ENCODE measurements at regions not wholly inside any gene's neighbourhood (a gene's known extent, or its start where the extent isn't known, plus 50 kb on each side); places are given as distances from the start of the nearest gene placed in this dataset.

DNA sequence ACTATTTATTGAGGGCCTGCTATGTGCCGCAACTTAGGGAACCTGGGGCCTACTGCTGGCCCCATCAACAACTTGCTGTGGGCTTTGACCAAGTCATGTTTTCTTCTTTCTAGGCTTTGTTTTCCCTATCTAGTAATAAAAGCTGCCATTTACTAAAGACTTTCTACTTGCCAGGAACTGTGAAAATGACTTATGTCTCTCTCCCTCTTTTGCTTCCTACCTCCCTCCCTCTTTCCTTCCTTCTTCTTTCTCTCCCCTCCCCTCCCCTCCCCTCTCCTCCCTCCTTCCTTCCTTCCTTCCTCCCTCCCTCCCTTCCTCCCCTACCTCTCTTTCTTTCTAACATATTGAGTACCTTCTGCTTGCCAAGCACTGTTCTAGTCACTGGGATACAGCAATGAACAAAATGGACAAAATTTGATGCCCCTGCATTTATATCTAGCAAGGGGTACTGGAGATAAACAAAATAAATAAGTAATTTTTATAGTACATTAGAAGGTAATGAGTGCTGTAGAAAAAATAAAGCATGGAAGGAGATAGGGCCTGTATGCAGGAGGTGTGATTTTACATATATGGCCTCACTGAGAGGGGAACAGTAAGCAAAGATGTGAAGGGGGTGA, 170.3 kb upstream of the USP24 start:
- no peaks in the 10 kb centered on the region for H3K9me3 ChIP-seq (replicated peaks in 1 of 2; ENCODE audit: control insufficient read depth in 2 of 2, insufficient read depth in 1 of 2, low read depth in 1 of 2, low read length in 2 of 2)
- no peak overlapping the region for H2BK120ac ChIP-seq (ENCODE audit: low read depth, low read length)
- H3K4me1 ChIP-seq (ENCODE audit: control insufficient read depth in 2 of 2, insufficient read depth in 1 of 2, low read depth in 1 of 2, low read length in 2 of 2) = no peaks in the 10 kb centered on the region
- H3K9ac ChIP-seq (ENCODE audit: low read depth, low read length, poor library complexity) = no peak overlapping the region
- no peak overlapping the region for H2BK12ac ChIP-seq (ENCODE audit: low read length)
- H3K4me2 ChIP-seq (ENCODE audit: insufficient read depth, low read length, poor library complexity, severe bottlenecking) = no peak overlapping the region
- no peaks in the 10 kb centered on the region for H3K79me1 ChIP-seq (ENCODE audit: low read depth, low read length)
- no peak overlapping the region for H2BK15ac ChIP-seq (ENCODE audit: low read length)
- no peak overlapping the region for H4K91ac ChIP-seq (ENCODE audit: low read depth, low read length, poor library complexity)
- H2AK5ac ChIP-seq (ENCODE audit: low read depth, low read length) = no peak overlapping the region
- H3K18ac ChIP-seq (ENCODE audit: low read length) = no peak overlapping the region
- no peak for DNase-seq (ENCODE audit: low spot score)
- H2BK5ac ChIP-seq (ENCODE audit: low read length) = no peak overlapping the region
- no peaks in the 10 kb centered on the region for H3K36me3 ChIP-seq (replicated peaks in 1 of 2; ENCODE audit: control insufficient read depth in 2 of 2, insufficient read depth in 2 of 2, low read length in 2 of 2)
- H2AFZ ChIP-seq (ENCODE audit: low read length) = no peak overlapping the region
- whole genome bisulfite sequencing, 2 donors (ENCODE audit: extremely low coverage in 2 of 2, insufficient read length in 2 of 2, insufficient replicate concordance in 1 of 2) = no CpG with 5 or more reads among the region's 1 CpG
- H3K23ac ChIP-seq (ENCODE audit: low read depth, low read length, poor library complexity) = no peak overlapping the region
- H3K27me3 ChIP-seq (ENCODE audit: control insufficient read depth in 3 of 3, insufficient read depth in 3 of 3, low read depth in 1 of 3, low read length in 3 of 3) = no peaks in the 10 kb centered on the region
- no peak overlapping the region for H3K14ac ChIP-seq (ENCODE audit: low read length)
- no peak overlapping the region for H4K8ac ChIP-seq (ENCODE audit: low read depth, low read length)
- no peak overlapping the region for H3K4me3 ChIP-seq (ENCODE audit: low read length in 2 of 2)
- no peak overlapping the region for H3K27ac ChIP-seq (replicated peaks; ENCODE audit: low read length)
- no peak overlapping the region for H3K4ac ChIP-seq (ENCODE audit: low read length)

GRCh38 chr1:55384637-55385036, 169.5 kb upstream of the USP24 start:
- H4K91ac ChIP-seq (ENCODE audit: low read depth, low read length, poor library complexity) = no peak overlapping the region
- H3K9ac ChIP-seq (ENCODE audit: low read depth, low read length, poor library complexity) = no peak overlapping the region
- no peak overlapping the region for H2BK5ac ChIP-seq (ENCODE audit: low read length)
- no CpG with 5 or more reads among the region's 7 CpGs for WGBS, 2 donors (ENCODE audit: extremely low coverage in 2 of 2, insufficient read length in 2 of 2, insufficient replicate concordance in 1 of 2)
- no peak overlapping the region for H2AK5ac ChIP-seq (ENCODE audit: low read depth, low read length)
- H3K79me1 ChIP-seq (ENCODE audit: low read depth, low read length) = no peaks in the 10 kb centered on the region
- no peak overlapping the region for H2AFZ ChIP-seq (ENCODE audit: low read length)
- H3K9me3 ChIP-seq (replicated peaks in 1 of 2; ENCODE audit: control insufficient read depth in 2 of 2, insufficient read depth in 1 of 2, low read depth in 1 of 2, low read length in 2 of 2) = no peaks in the 10 kb centered on the region
- DNase-seq (ENCODE audit: low spot score) = no peak
- H2BK120ac ChIP-seq (ENCODE audit: low read depth, low read length) = no peak overlapping the region
- no peak overlapping the region for H3K27ac ChIP-seq (replicated peaks; ENCODE audit: low read length)
- H3K4me3 ChIP-seq (ENCODE audit: low read length in 2 of 2) = no peak overlapping the region
- H3K4ac ChIP-seq (ENCODE audit: low read length) = no peak overlapping the region
- H3K14ac ChIP-seq (ENCODE audit: low read length) = no peak overlapping the region
- no peak overlapping the region for H3K18ac ChIP-seq (ENCODE audit: low read length)
- no peaks in the 10 kb centered on the region for H3K36me3 ChIP-seq (replicated peaks in 1 of 2; ENCODE audit: control insufficient read depth in 2 of 2, insufficient read depth in 2 of 2, low read length in 2 of 2)
- H3K27me3 ChIP-seq (ENCODE audit: control insufficient read depth in 3 of 3, insufficient read depth in 3 of 3, low read depth in 1 of 3, low read length in 3 of 3) = no peaks in the 10 kb centered on the region
- no peaks in the 10 kb centered on the region for H3K4me1 ChIP-seq (ENCODE audit: control insufficient read depth in 2 of 2, insufficient read depth in 1 of 2, low read depth in 1 of 2, low read length in 2 of 2)
- H2BK12ac ChIP-seq (ENCODE audit: low read length) = no peak overlapping the region
- H3K23ac ChIP-seq (ENCODE audit: low read depth, low read length, poor library complexity) = no peak overlapping the region
- H2BK15ac ChIP-seq (ENCODE audit: low read length) = no peak overlapping the region
- no peak overlapping the region for H4K8ac ChIP-seq (ENCODE audit: low read depth, low read length)
- no peak overlapping the region for H3K4me2 ChIP-seq (ENCODE audit: insufficient read depth, low read length, poor library complexity, severe bottlenecking)

- Histone ChIP-seq H3K4me2 (ENCODE audit: insufficient read depth, low read length, poor library complexity, severe bottlenecking) (no peak overlapping the region), H3K4me1 (ENCODE audit: control insufficient read depth in 2 of 2, insufficient read depth in 1 of 2, low read depth in 1 of 2, low read length in 2 of 2) (no peaks in the 10 kb centered on the region), H3K4ac (ENCODE audit: low read length) (no peak overlapping the region), H2AFZ (ENCODE audit: low read length) (no peak overlapping the region), H2BK12ac (ENCODE audit: low read length) (no peak overlapping the region), H3K27ac (replicated peaks; ENCODE audit: low read length) (no peak overlapping the region), H3K36me3 (replicated peaks in 1 of 2; ENCODE audit: control insufficient read depth in 2 of 2, insufficient read depth in 2 of 2, low read length in 2 of 2) (no peaks in the 10 kb centered on the region), H2AK5ac (ENCODE audit: low read depth, low read length) (no peak overlapping the region), H3K9ac (ENCODE audit: low read depth, low read length, poor library complexity) (peak overlapping the region; percentile 70), H4K91ac (ENCODE audit: low read depth, low read length, poor library complexity) (no peak overlapping the region), H3K9me3 (replicated peaks in 1 of 2; ENCODE audit: control insufficient read depth in 2 of 2, insufficient read depth in 1 of 2, low read depth in 1 of 2, low read length in 2 of 2) (no peaks in the 10 kb centered on the region), H3K23ac (ENCODE audit: low read depth, low read length, poor library complexity) (peak overlapping the region; percentile 94), H2BK15ac (ENCODE audit: low read length) (no peak overlapping the region), H3K27me3 (ENCODE audit: control insufficient read depth in 3 of 3, insufficient read depth in 3 of 3, low read depth in 1 of 3, low read length in 3 of 3) (no peaks in the 10 kb centered on the region), H3K4me3 (ENCODE audit: low read length in 2 of 2) (peak overlapping the region in 1 of 2 donors; percentile 64), H3K14ac (ENCODE audit: low read length) (no peak overlapping the region), H2BK120ac (ENCODE audit: low read depth, low read length) (no peak overlapping the region), H3K79me1 (ENCODE audit: low read depth, low read length) (no peaks in the 10 kb centered on the region), H4K8ac (ENCODE audit: low read depth, low read length) (no peak overlapping the region), H2BK5ac (ENCODE audit: low read length) (no peak overlapping the region), H3K18ac (ENCODE audit: low read length) (no peak overlapping the region)
- 100% methylated on average over 2 of the region's 11 CpGs; no CpG with 5 or more reads in 1 of the 2 donors for WGBS, 2 donors (ENCODE audit: extremely low coverage in 2 of 2, insufficient read length in 2 of 2, insufficient replicate concordance in 1 of 2)
- DNase-seq (ENCODE audit: low spot score) = no peak
Observed at GRCh38 chr1:55382806-55383305, 167.7 kb upstream of the USP24 start.

DNA sequence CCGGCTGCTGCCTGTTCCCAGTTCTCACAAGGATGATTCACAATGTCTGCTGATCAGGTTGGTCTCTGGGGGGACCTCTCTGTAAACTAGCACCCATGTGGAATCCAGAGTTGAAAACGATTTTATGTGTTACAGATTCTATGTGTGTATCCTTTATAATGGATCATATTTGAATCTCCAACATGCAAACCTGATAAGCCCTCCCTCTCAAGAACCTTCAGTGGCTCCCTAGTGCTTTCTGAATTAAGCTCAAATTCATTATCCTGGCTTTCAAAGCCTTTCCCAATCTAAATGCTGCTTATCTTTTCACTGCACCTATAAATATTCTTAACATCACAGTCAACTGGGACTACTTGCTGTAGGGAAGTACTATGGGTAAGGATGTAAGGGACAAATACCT, 166.8 kb upstream of the USP24 start:
- H3K23ac ChIP-seq (ENCODE audit: low read depth, low read length, poor library complexity) = no peak overlapping the region
- H3K27me3 ChIP-seq (ENCODE audit: control insufficient read depth in 3 of 3, insufficient read depth in 3 of 3, low read depth in 1 of 3, low read length in 3 of 3) = no peaks in the 10 kb centered on the region
- H3K18ac ChIP-seq (ENCODE audit: low read length) = no peak overlapping the region
- no peak overlapping the region for H4K91ac ChIP-seq (ENCODE audit: low read depth, low read length, poor library complexity)
- no CpG with 5 or more reads among the region's 2 CpGs for WGBS, 2 donors (ENCODE audit: extremely low coverage in 2 of 2, insufficient read length in 2 of 2, insufficient replicate concordance in 1 of 2)
- no peak overlapping the region for H3K27ac ChIP-seq (replicated peaks; ENCODE audit: low read length)
- H2BK120ac ChIP-seq (ENCODE audit: low read depth, low read length) = no peak overlapping the region
- no peak overlapping the region for H3K9ac ChIP-seq (ENCODE audit: low read depth, low read length, poor library complexity)
- H3K4me3 ChIP-seq (ENCODE audit: low read length in 2 of 2) = no peak overlapping the region
- no peak overlapping the region for H2AK5ac ChIP-seq (ENCODE audit: low read depth, low read length)
- no peaks in the 10 kb centered on the region for H3K36me3 ChIP-seq (replicated peaks in 1 of 2; ENCODE audit: control insufficient read depth in 2 of 2, insufficient read depth in 2 of 2, low read length in 2 of 2)
- H3K4me2 ChIP-seq (ENCODE audit: insufficient read depth, low read length, poor library complexity, severe bottlenecking) = no peak overlapping the region
- no peaks in the 10 kb centered on the region for H3K4me1 ChIP-seq (ENCODE audit: control insufficient read depth in 2 of 2, insufficient read depth in 1 of 2, low read depth in 1 of 2, low read length in 2 of 2)
- no peak overlapping the region for H4K8ac ChIP-seq (ENCODE audit: low read depth, low read length)
- H3K79me1 ChIP-seq (ENCODE audit: low read depth, low read length) = no peaks in the 10 kb centered on the region
- H2BK12ac ChIP-seq (ENCODE audit: low read length) = no peak overlapping the region
- H3K9me3 ChIP-seq (replicated peaks in 1 of 2; ENCODE audit: control insufficient read depth in 2 of 2, insufficient read depth in 1 of 2, low read depth in 1 of 2, low read length in 2 of 2) = no peaks in the 10 kb centered on the region
- H2BK15ac ChIP-seq (ENCODE audit: low read length) = no peak overlapping the region
- no peak for DNase-seq (ENCODE audit: low spot score)
- H2BK5ac ChIP-seq (ENCODE audit: low read length) = no peak overlapping the region
- H2AFZ ChIP-seq (ENCODE audit: low read length) = no peak overlapping the region
- no peak overlapping the region for H3K4ac ChIP-seq (ENCODE audit: low read length)
- no peak overlapping the region for H3K14ac ChIP-seq (ENCODE audit: low read length)

Measured in neuronal stem cell (in vitro differentiated cells).